Caco-2 (cell line): ENCODE measurements at regions not wholly inside any gene's neighbourhood (a gene's known extent, or its start where the extent isn't known, plus 50 kb on each side); places are given as distances from the start of the nearest gene placed in this dataset.

Experiments
- BruUV-seq: library from RNA; stranded (reverse); fragments of 400-500 nt; replicated peaks from 2 replicates; lab custom pipeline; 2021; lab: Mats Ljungman, UMichigan
- CTCF ChIA-PET: fragments of 300-600 bp; sonication (Branson Sonifier 250); formaldehyde crosslinking; loops from one replicate; lab custom pipeline; 2022; ENCODE audit warnings: antibody characterized with exemption; lab: Charles Lee
- POLR2A ChIA-PET: fragments of 300-600 bp; sonication (Branson Sonifier 250); formaldehyde crosslinking; loops from one replicate; lab custom pipeline; 2022; ENCODE audit warnings: antibody characterized with exemption; lab: Charles Lee
- DNase-seq, 2 experiments: peaks; one replicate each; pipeline versions ENCODE4 v3.0.0 to v3.0.0-alpha.2; 2020 to 2022
- H3K27me3 ChIP-seq: replicated peaks from 2 replicates; pipeline ENCODE4 v1.6.0; 2011; ENCODE audit warnings: low read length; ENCODE audit not compliant: control insufficient read depth, insufficient read depth
- H3K36me3 ChIP-seq: 2 replicates; pipeline ENCODE4 v1.5.1; 2011; ENCODE audit warnings: low read length; ENCODE audit not compliant: control insufficient read depth, insufficient read depth
- H3K4me1 ChIP-seq: fragments of 250-450 bp; sonication (Bioruptor Pico); 2 replicates; pipeline ENCODE4 v1.5.1; 2020; ENCODE audit warnings: mild to moderate bottlenecking
- H3K4me3 ChIP-seq: 2 replicates; pipeline ENCODE4 v1.5.1; 2011; ENCODE audit warnings: low read depth, mild to moderate bottlenecking, control low read depth, low read length
- H3K9me3 ChIP-seq: fragments of 250-450 bp; sonication (Bioruptor Pico); 2 replicates; pipeline ENCODE4 v1.5.1; 2020; ENCODE audit warnings: mild to moderate bottlenecking, moderate library complexity
- H3K27ac Mint-ChIP-seq: one replicate; pipeline ENCODE4 v1.8.0; 2022; ENCODE audit warnings: mixed read lengths; ENCODE audit not compliant: unreplicated experiment
- H3K27me3 Mint-ChIP-seq: one replicate; pipeline ENCODE4 v1.8.0; 2022; ENCODE audit warnings: mixed read lengths; ENCODE audit not compliant: insufficient read depth, unreplicated experiment
- H3K36me3 Mint-ChIP-seq: one replicate; pipeline ENCODE4 v1.8.0; 2022; ENCODE audit warnings: mild to moderate bottlenecking, mixed read lengths; ENCODE audit not compliant: insufficient read depth, unreplicated experiment
- H3K4me1 Mint-ChIP-seq: one replicate; pipeline ENCODE4 v1.8.0; 2022; ENCODE audit warnings: low read depth, mixed read lengths; ENCODE audit not compliant: unreplicated experiment
- H3K4me3 Mint-ChIP-seq: one replicate; pipeline ENCODE4 v1.8.0; 2022; ENCODE audit warnings: mild to moderate bottlenecking, moderate library complexity, mixed read lengths; ENCODE audit not compliant: unreplicated experiment
- H3K9me3 Mint-ChIP-seq: one replicate; pipeline ENCODE4 v1.8.0; 2022; ENCODE audit warnings: mixed read lengths; ENCODE audit not compliant: unreplicated experiment
- intact Hi-C: fragments of 100-400 bp; cut with micrococcal nuclease; formaldehyde crosslinking; loops from one replicate; pipeline ENCODE4 v1.10.0; 2022; ENCODE audit not compliant: unreplicated experiment
- TF ChIP-seq, protein P1 (sequence below), 2 experiments: fragments of 200-600 bp in 1 of 2; IDR thresholded peaks; 1 replicate in 1 of 2; 2 replicates in 1 of 2; pipeline versions ENCODE4 v1.5.1 to v1.8.0; 2011 to 2022; ENCODE audit warnings: antibody characterized with exemption in 1 of 2, control low read depth in 1 of 2, inconsistent platforms in 1 of 2, low read depth in 1 of 2, low read length in 1 of 2, mild to moderate bottlenecking in 1 of 2, moderate library complexity in 1 of 2; ENCODE audit not compliant: insufficient read depth in 1 of 2, severe bottlenecking in 1 of 2, unreplicated experiment in 1 of 2

GRCh38 chr13:105537113-105537512 lies 998.3 kb downstream of the EFNB2 start:
- CTCF ChIA-PET: no interaction called here
- DNase-seq: no peak
- Mint-ChIP-seq H3K36me3 (no peaks in the 10 kb centered on the region), H3K4me1 (no peaks in the 10 kb centered on the region), H3K9me3 (no peaks in the 10 kb centered on the region), H3K27ac (no peak overlapping the region), H3K4me3 (no peak overlapping the region), H3K27me3 (peaks cover 4% of the 10 kb centered on the region)
- intact Hi-C loops: no loop called here
- no TSS peak for BruUV-seq
- H3K9me3 ChIP-seq: no peaks in the 10 kb centered on the region
- H3K4me3 ChIP-seq: no peak overlapping the region
- no peaks in the 10 kb centered on the region for H3K36me3 ChIP-seq
- H3K4me1 ChIP-seq: no peaks in the 10 kb centered on the region
- no peaks in the 10 kb centered on the region for H3K27me3 ChIP-seq
- TF ChIP-seq, protein P1, sequence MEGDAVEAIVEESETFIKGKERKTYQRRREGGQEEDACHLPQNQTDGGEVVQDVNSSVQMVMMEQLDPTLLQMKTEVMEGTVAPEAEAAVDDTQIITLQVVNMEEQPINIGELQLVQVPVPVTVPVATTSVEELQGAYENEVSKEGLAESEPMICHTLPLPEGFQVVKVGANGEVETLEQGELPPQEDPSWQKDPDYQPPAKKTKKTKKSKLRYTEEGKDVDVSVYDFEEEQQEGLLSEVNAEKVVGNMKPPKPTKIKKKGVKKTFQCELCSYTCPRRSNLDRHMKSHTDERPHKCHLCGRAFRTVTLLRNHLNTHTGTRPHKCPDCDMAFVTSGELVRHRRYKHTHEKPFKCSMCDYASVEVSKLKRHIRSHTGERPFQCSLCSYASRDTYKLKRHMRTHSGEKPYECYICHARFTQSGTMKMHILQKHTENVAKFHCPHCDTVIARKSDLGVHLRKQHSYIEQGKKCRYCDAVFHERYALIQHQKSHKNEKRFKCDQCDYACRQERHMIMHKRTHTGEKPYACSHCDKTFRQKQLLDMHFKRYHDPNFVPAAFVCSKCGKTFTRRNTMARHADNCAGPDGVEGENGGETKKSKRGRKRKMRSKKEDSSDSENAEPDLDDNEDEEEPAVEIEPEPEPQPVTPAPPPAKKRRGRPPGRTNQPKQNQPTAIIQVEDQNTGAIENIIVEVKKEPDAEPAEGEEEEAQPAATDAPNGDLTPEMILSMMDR (IDR thresholded peaks at IDR 0.05; ENCODE audit: insufficient read depth in 1 of 2, low read depth in 1 of 2, low read length in 1 of 2, severe bottlenecking in 1 of 2, unreplicated experiment in 1 of 2): no peak
- POLR2A ChIA-PET: no interaction called here

GRCh38 chr13:105530468-105530867 lies 1005.0 kb downstream of the EFNB2 start:
- intact Hi-C loops: no loop called here
- no peaks in the 10 kb centered on the region for H3K36me3 Mint-ChIP-seq

GRCh38 chr13:105527127-105527526 lies 1008.3 kb downstream of the EFNB2 start:
- Mint-ChIP-seq H3K4me3 (no peak overlapping the region), H3K27me3 (peaks cover 14% of the 10 kb centered on the region), H3K4me1 (no peaks in the 10 kb centered on the region), H3K9me3 (no peaks in the 10 kb centered on the region), H3K27ac (no peak overlapping the region), H3K36me3 (no peaks in the 10 kb centered on the region)
- CTCF ChIA-PET: no interaction called here
- POLR2A ChIA-PET: no interaction called here
- Histone ChIP-seq H3K9me3 (no peaks in the 10 kb centered on the region; the same call in 1 of the 2 replicates), H3K4me1 (no peaks in the 10 kb centered on the region), H3K36me3 (no peaks in the 10 kb centered on the region), H3K27me3 (no peaks in the 10 kb centered on the region), H3K4me3 (no peak overlapping the region)
- intact Hi-C loops: no loop called here
- BruUV-seq: no TSS peak
- DNase-seq: no peak
- TF ChIP-seq, protein P1 (IDR thresholded peaks at IDR 0.05; ENCODE audit: insufficient read depth in 1 of 2, low read depth in 1 of 2, low read length in 1 of 2, severe bottlenecking in 1 of 2, unreplicated experiment in 1 of 2): no peak

More at GRCh38 chr13:105530468-105530867, 1005.0 kb downstream of the EFNB2 start:
- Histone ChIP-seq H3K4me3 (no peak overlapping the region), H3K36me3 (no peaks in the 10 kb centered on the region), H3K27me3 (no peaks in the 10 kb centered on the region), H3K9me3 (no peaks in the 10 kb centered on the region; the same call in 1 of the 2 replicates), H3K4me1 (no peaks in the 10 kb centered on the region)
- Mint-ChIP-seq H3K9me3 (no peaks in the 10 kb centered on the region), H3K4me1 (no peaks in the 10 kb centered on the region), H3K27me3 (peaks cover 11% of the 10 kb centered on the region), H3K4me3 (no peak overlapping the region), H3K27ac (no peak overlapping the region)
- CTCF ChIA-PET: no interaction called here
- TF ChIP-seq, protein P1 (IDR thresholded peaks at IDR 0.05; ENCODE audit: insufficient read depth in 1 of 2, low read depth in 1 of 2, low read length in 1 of 2, severe bottlenecking in 1 of 2, unreplicated experiment in 1 of 2): no peak
- BruUV-seq: no TSS peak
- POLR2A ChIA-PET: no interaction called here
- DNase-seq: no peak
